22Rv1 (cell line): ENCODE measurements at regions not wholly inside any gene's neighbourhood (a gene's known extent, or its start where the extent isn't known, plus 50 kb on each side); places are given as distances from the start of the nearest gene placed in this dataset.

Experiments
- CTCF ChIP-seq: fragments of 450-650 bp; IDR thresholded peaks from 2 replicates; pipeline ENCODE4 v1.5.1; 2017; ENCODE audit warnings: mild to moderate bottlenecking
- ZFX ChIP-seq: fragments of 450-650 bp; IDR thresholded peaks from 2 replicates; pipeline ENCODE4 v1.6.1; 2017; ENCODE audit warnings: antibody characterized with exemption, borderline replicate concordance

DNA sequence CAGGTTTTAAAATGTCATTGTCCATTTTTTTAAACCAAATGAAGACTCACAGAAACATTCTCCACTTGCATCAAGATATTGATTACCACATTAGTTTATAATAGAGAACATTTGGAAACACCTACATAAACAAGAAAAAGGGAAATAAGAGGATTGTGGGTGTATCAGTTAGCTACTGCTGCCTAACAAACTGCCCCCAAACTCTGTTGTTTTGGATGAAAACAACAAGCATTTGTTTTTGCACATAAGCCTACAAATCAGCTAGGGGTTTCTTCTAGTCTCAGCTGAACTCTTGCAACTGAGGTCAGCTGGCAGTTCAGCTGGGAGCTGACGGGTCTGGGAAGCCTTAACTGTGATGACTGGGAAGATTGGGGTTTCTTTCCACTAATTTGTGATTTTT, 464.4 kb downstream of the COG6 start:
- no peak for TF ChIP-seq CTCF
- no peak for TF ChIP-seq ZFX
